Activated CD4-positive, alpha-beta memory T cell treated with anti-CD3 and anti-CD28 coated beads, Interleukin-2, amount 10 ng/mL, durations not matched to agents 7 days and 5 days (primary cell): ENCODE measurements at regions not wholly inside any gene's neighbourhood (a gene's known extent, or its start where the extent isn't known, plus 50 kb on each side); places are given as distances from the start of the nearest gene placed in this dataset.

Experiments used
- CTCF ChIA-PET: fragments of 350-600 bp; sonication (Branson Sonifier 250); formaldehyde crosslinking; loops from one replicate; lab custom pipeline; 2021; ENCODE audit warnings: antibody characterized with exemption, inconsistent platforms; lab: Charles Lee
- POLR2A ChIA-PET: fragments of 350-600 bp; sonication (Branson Sonifier 250); formaldehyde crosslinking; loops from one replicate; lab custom pipeline; 2021; ENCODE audit warnings: antibody characterized with exemption; lab: Charles Lee
- DNase-seq: peaks from one replicate; pipeline ENCODE4 v3.0.0-alpha.2; 2020
- H3K27ac Mint-ChIP-seq: one replicate; pipeline ENCODE4 v1.8.0; 2021; ENCODE audit warnings: mild to moderate bottlenecking, mixed read lengths
- H3K27me3 Mint-ChIP-seq: one replicate; pipeline ENCODE4 v1.8.0; 2021; ENCODE audit warnings: mixed read lengths
- H3K36me3 Mint-ChIP-seq: one replicate; pipeline ENCODE4 v1.8.0; 2021; ENCODE audit warnings: low read depth, mixed read lengths
- H3K4me1 Mint-ChIP-seq: one replicate; pipeline ENCODE4 v1.8.0; 2021; ENCODE audit warnings: mixed read lengths
- H3K4me3 Mint-ChIP-seq: one replicate; pipeline ENCODE4 v1.8.0; 2021; ENCODE audit warnings: mild to moderate bottlenecking, mixed read lengths
- H3K9me3 Mint-ChIP-seq: one replicate; pipeline ENCODE4 v1.8.0; 2021; ENCODE audit warnings: mixed read lengths

DNA sequence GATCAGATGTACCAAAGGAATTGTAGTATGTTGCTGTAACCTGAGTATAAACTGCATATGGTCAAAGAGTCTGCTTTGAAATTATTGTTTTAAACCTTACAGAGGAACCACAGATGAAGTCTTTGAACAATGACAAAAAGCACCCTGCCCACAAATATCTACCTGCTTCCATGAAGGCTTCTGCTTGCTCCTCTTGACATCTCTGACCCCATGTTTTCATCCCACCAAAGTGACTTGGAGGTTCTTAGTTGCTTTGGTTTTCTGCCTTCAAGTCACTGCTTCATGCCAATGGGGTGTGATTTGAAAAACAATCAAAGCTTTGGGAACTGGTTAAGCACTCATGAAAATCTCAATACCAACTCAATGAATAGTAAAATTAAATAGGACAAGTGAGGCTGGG, 194.6 kb upstream of the ACTBL2 start:
- no peaks in the 10 kb centered on the region for H3K9me3 Mint-ChIP-seq
- ChIA-PET POLR2A (no interaction called here), CTCF (no interaction called here)
- no peak for DNase-seq
- peaks cover 3% of the 10 kb centered on the region for H3K27me3 Mint-ChIP-seq
- H3K4me3 Mint-ChIP-seq = no peak overlapping the region
- H3K36me3 Mint-ChIP-seq = no peaks in the 10 kb centered on the region
- no peak overlapping the region for H3K27ac Mint-ChIP-seq
- H3K4me1 Mint-ChIP-seq = no peaks in the 10 kb centered on the region

DNA sequence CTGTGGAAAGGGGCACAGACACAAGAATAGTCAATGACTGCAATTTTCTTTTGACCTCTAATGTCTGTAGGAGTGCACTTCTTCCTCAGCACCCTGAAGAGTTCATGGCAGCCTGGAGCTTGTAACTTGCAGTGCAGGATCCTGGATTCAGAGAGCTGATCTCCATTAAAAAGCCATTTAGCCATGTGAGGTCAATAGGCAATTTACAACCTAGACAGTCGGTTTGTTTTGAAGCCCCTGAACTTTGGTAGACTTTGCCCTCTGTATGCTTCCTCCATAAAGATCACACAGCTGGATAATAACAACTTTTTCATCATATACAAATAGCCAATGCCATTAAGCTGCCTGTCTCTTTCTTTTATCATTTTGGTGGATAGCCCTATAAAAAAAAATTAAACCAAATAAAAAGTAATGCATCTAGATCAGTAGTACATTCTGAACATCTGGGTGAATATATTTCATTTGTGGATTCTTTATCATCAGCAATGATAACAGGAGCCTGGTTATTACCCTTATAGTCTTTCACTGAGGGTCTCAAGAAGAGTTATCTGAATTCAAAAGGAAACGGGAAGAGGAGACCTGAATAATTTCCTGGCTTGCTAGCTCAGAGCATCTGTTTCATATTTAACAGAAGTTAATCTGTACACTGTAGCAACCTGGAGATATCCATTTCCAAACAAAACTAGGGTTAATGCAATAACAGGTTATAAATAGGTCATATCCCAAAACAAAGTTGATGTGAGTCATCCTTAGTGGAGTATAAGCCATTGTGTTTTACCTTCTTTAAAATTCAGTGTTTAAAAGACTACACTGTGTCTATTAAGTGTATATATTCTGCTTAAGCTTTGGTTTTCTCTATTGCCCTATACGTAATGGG, 193.8 kb upstream of the ACTBL2 start:
- CTCF ChIA-PET = interaction anchor here (1.2 kb wide), 1 partner anchor 26 kb away, joined by 3 read pairs; no protein-coding TSS in a partner anchor
- no peaks in the 10 kb centered on the region for H3K4me1 Mint-ChIP-seq
- H3K36me3 Mint-ChIP-seq = no peaks in the 10 kb centered on the region
- H3K4me3 Mint-ChIP-seq = no peak overlapping the region
- H3K27ac Mint-ChIP-seq = no peak overlapping the region
- POLR2A ChIA-PET = no interaction called here
- no peak for DNase-seq
- H3K9me3 Mint-ChIP-seq = no peaks in the 10 kb centered on the region
- peaks cover 3% of the 10 kb centered on the region for H3K27me3 Mint-ChIP-seq

DNA sequence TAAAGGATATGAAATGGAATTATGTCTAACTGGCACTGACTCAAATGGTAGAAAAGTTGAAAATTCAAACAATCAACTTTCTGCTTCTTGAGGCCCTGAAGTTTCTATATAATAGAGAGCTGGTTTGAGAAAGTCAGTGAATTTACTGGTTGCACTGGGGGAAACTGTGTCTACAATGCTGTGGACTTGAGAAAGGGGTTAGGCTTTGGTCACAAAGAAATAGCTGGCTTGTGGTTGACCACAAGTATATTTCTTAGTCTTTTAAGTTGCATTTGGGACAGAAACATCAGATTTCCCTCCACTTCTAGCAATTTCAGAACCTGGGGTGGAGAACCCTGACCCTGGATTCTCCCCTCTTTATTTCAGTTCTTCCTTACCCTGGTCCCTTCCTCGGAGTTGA, 192.6 kb upstream of the ACTBL2 start:
- Mint-ChIP-seq H3K4me3 (no peak overlapping the region), H3K9me3 (no peaks in the 10 kb centered on the region), H3K27ac (no peak overlapping the region), H3K27me3 (peaks cover 3% of the 10 kb centered on the region), H3K36me3 (no peaks in the 10 kb centered on the region), H3K4me1 (no peaks in the 10 kb centered on the region)
- DNase-seq = no peak
- POLR2A ChIA-PET = no interaction called here
- CTCF ChIA-PET = interaction anchor here (1.2 kb wide), 1 partner anchor 25 kb away, joined by 3 read pairs; no protein-coding TSS in a partner anchor

DNA sequence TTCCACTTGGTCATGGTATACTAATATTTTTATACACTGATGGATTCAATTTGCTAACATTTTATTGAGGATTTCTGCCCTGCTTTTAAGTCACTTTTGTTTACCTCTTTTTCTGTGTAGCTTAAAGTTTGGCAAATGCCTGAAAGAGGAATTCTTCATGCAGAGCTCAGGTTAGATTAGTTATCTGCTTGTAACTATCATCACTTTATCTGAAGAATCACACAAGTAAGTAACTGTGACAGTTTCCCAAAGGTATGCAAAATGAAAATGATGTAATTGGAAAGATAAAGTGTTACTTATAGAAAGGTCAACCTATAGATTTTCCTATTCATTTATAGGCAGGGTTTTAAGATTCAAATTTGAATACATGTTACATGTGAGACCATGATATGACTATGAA, 188.8 kb upstream of the ACTBL2 start:
- CTCF ChIA-PET = interaction anchor here (1.3 kb wide), 1 partner anchor 21 kb away, joined by 4 read pairs; no protein-coding TSS in a partner anchor
- POLR2A ChIA-PET = no interaction called here
- no peak overlapping the region for H3K4me3 Mint-ChIP-seq
- DNase-seq = no peak
- H3K9me3 Mint-ChIP-seq = no peaks in the 10 kb centered on the region
- no peak overlapping the region for H3K27ac Mint-ChIP-seq
- H3K36me3 Mint-ChIP-seq = no peaks in the 10 kb centered on the region
- peaks cover 5% of the 10 kb centered on the region for H3K27me3 Mint-ChIP-seq
- no peaks in the 10 kb centered on the region for H3K4me1 Mint-ChIP-seq

DNA sequence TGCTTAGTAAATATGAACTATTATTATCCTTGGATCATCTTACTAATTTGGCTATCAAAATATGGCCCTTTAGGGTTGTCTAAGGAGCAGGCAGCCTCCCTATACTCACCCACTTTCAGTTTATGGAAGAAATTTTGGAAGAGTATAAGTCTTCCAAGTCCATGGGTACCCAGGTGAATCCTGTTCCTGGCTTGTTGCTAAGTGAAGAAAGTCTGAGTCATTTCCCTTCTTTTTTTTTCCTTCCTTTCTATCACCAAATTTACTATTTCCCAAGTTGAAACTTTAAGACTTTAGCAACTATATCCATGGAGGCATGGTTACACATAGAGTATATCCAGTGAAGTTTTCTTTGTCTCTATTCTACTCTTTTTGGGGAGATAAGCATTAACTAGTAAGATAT, 184.0 kb upstream of the ACTBL2 start:
- Mint-ChIP-seq H3K9me3 (no peaks in the 10 kb centered on the region), H3K27ac (no peak overlapping the region), H3K36me3 (no peaks in the 10 kb centered on the region), H3K4me1 (no peaks in the 10 kb centered on the region), H3K27me3 (peaks cover 10% of the 10 kb centered on the region), H3K4me3 (no peak overlapping the region)
- no peak for DNase-seq
- CTCF ChIA-PET = interaction anchor here (1.8 kb wide), 1 partner anchor 17 kb away, joined by 5 read pairs; no protein-coding TSS in a partner anchor
- POLR2A ChIA-PET = no interaction called here

DNA sequence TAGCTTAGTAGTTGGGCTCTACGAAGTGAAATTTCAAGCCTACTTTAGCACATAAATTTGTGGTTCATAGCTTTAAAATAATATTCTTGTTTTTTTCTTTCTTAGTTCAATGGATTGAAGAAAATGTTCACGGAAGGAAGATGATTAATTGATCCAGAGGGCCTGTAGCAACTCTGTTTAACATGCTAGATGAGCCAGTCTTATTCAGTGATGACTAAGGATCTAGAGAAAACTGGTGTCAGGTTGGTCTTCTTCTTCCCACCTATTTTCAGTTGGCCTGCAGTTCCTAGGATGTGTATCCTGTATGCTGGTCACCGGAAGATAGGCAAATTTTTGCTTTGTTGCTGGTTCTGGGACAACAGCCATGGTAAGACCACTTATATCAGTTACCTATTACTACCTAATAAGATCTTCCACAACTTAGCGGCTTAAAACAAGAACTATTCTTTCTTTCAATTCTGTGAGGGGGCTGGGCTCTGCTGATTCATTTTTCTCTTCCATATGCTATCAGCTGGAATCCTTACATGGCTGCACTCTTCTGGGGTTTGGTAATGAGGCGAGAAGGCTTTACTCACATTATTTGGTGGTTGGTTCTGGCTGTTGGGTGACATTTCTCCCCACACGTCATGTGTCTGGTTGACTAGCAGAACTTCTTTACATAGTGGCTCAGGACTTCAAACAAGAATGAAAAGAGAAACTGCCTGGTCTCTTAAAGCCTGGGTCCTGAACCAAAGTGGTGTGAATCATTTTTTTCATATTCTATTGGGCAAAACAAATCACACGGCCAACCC, 182.7 kb upstream of the ACTBL2 start:
- CTCF ChIA-PET = interaction anchor here (1.8 kb wide), 1 partner anchor 15 kb away, joined by 5 read pairs; no protein-coding TSS in a partner anchor
- no peaks in the 10 kb centered on the region for H3K36me3 Mint-ChIP-seq
- no peak overlapping the region for H3K27ac Mint-ChIP-seq
- peaks cover 10% of the 10 kb centered on the region for H3K27me3 Mint-ChIP-seq
- POLR2A ChIA-PET = no interaction called here
- H3K4me1 Mint-ChIP-seq = no peaks in the 10 kb centered on the region
- H3K9me3 Mint-ChIP-seq = no peaks in the 10 kb centered on the region
- no peak overlapping the region for H3K4me3 Mint-ChIP-seq
- no peak for DNase-seq

DNA sequence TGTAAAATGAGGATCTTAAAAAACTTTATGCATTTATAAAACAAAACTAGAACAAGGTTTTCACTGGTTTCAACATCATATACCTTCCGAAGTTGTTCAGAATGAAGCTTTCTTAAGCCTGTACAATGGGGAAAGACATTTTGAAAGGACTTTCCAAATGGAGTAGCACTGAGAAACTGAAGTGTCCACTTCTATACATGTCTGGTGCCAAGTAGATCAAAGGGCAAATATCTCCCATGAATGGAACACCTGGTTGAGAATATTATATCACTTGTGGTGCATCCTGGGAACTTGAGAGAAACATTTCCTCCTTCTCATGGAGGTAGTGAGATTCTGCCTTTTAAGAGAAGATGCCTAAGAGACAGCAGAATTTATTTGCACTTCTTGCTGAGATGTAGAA, 182.1 kb upstream of the ACTBL2 start:
- ChIA-PET POLR2A (no interaction called here), CTCF (no interaction called here)
- Mint-ChIP-seq H3K4me3 (no peak overlapping the region), H3K27me3 (peaks cover 9% of the 10 kb centered on the region), H3K27ac (no peak overlapping the region), H3K4me1 (no peaks in the 10 kb centered on the region), H3K36me3 (no peaks in the 10 kb centered on the region), H3K9me3 (no peaks in the 10 kb centered on the region)
- no peak for DNase-seq

DNA sequence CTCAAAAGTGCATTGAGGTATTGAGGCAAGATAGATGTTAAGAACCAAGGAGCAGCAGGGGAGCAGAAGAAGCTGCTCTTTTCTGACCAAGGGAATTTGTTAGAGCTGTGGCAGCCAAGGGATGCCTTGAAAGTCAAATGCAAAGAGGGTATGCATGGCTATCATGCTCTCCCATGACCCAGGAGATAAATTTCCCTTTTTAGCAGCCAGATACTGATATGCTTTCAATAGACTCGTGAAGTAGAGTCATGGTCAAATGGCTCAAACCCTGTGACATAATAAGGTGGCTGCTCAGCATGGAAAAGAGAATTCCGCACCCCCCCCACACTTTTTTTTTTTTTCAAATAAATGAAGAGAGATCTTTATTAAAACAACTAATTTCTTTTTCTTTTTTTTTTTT, 180.9 kb upstream of the ACTBL2 start:
- Mint-ChIP-seq H3K27ac (no peak overlapping the region), H3K36me3 (no peaks in the 10 kb centered on the region), H3K4me3 (no peak overlapping the region), H3K4me1 (no peaks in the 10 kb centered on the region), H3K27me3 (peaks cover 7% of the 10 kb centered on the region), H3K9me3 (no peaks in the 10 kb centered on the region)
- ChIA-PET POLR2A (no interaction called here), CTCF (no interaction called here)
- DNase-seq = no peak

DNA sequence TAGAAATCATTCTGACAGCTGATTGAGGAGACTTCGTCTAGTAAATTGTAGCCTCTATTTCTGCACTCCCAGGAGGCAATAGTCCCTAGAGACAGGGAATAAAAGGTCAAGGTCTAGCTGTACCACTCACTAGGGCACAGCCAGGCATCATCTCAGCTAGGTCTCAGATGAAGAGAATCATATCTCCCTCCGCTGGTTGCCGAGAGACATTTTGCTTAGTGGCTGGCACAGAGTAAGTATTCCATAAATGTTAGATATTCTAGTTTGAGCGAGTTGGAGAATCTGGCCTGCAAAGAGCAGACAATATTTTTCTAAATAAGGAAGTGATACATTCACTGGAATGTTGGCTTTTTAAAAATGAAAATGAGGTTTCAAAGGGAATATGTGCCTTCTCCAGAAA, 180.4 kb upstream of the ACTBL2 start:
- Mint-ChIP-seq H3K27me3 (peaks cover 7% of the 10 kb centered on the region), H3K36me3 (no peaks in the 10 kb centered on the region), H3K4me1 (no peaks in the 10 kb centered on the region), H3K4me3 (no peak overlapping the region), H3K9me3 (no peaks in the 10 kb centered on the region), H3K27ac (no peak overlapping the region)
- DNase-seq = no peak
- POLR2A ChIA-PET = no interaction called here
- CTCF ChIA-PET = no interaction called here

DNA sequence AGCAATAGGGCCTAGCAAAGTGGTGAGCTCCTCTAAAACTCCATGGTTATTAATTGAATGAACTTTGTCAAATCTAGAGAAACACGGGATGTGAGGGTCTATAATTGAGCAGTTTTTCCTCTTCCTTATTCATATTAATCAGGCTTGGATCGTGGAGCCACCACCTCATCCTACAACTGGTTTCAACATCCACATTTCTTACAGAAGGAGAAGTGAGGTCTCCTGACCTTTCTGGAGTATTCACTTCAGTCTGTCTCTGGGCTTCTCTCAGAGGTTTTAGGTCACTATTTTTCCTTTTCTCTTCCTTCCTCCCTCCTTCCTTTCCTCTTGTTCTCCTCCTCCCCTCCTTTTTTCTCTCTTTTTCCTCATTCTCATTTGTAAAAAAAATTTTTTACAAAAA, 177.3 kb upstream of the ACTBL2 start:
- H3K9me3 Mint-ChIP-seq = no peaks in the 10 kb centered on the region
- no peak overlapping the region for H3K27ac Mint-ChIP-seq
- DNase-seq = no peak
- ChIA-PET POLR2A (no interaction called here), CTCF (no interaction called here)
- no peaks in the 10 kb centered on the region for H3K4me1 Mint-ChIP-seq
- no peak overlapping the region for H3K4me3 Mint-ChIP-seq
- H3K36me3 Mint-ChIP-seq = no peaks in the 10 kb centered on the region
- peaks cover 6% of the 10 kb centered on the region for H3K27me3 Mint-ChIP-seq

DNA sequence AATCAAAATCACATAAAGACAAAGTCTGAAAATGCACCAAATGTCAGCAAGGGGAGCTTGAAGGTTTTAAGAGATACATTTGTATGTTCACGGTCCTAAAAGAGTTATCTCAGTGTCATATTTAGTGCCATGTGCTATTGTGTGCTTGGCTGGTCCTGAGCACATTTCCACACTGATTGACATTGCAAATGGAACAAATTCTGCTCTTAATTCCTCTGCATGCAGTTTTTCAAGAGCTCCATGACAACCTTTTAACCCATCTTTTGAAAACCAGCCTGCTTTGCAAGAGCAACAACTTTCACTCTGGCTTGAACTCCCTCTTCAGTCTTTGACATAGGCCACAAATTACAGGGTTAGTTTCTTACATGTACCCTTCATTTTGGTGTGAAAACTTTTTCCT, 175.4 kb upstream of the ACTBL2 start:
- H3K36me3 Mint-ChIP-seq = no peaks in the 10 kb centered on the region
- H3K9me3 Mint-ChIP-seq = no peaks in the 10 kb centered on the region
- H3K4me1 Mint-ChIP-seq = no peaks in the 10 kb centered on the region
- peaks cover 4% of the 10 kb centered on the region for H3K27me3 Mint-ChIP-seq
- ChIA-PET CTCF (no interaction called here), POLR2A (no interaction called here)
- H3K27ac Mint-ChIP-seq = no peak overlapping the region
- H3K4me3 Mint-ChIP-seq = no peak overlapping the region
- no peak for DNase-seq

DNA sequence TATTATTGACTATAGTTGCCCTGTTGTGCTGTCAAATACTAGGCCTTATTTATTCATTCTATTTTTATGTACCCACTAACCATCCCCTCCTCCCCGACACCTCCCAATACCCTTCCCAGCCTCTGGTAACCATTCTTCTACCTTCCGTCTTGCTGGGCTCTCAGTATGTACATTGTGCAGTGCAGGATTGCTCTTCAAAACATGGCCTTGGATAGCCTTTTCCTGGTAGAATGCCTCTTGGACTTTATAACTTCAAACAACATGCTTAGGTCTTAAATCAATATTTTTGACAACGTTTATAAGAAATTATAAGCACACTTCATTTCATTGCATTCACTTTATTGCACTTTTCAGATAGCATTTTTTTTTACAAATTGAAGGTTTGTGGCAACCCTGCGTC, 172.6 kb upstream of the ACTBL2 start:
- H3K27me3 Mint-ChIP-seq = no peaks in the 10 kb centered on the region
- no peaks in the 10 kb centered on the region for H3K4me1 Mint-ChIP-seq
- H3K9me3 Mint-ChIP-seq = no peaks in the 10 kb centered on the region
- H3K4me3 Mint-ChIP-seq = no peak overlapping the region
- ChIA-PET CTCF (no interaction called here), POLR2A (no interaction called here)
- DNase-seq = no peak
- no peak overlapping the region for H3K27ac Mint-ChIP-seq
- no peaks in the 10 kb centered on the region for H3K36me3 Mint-ChIP-seq

DNA sequence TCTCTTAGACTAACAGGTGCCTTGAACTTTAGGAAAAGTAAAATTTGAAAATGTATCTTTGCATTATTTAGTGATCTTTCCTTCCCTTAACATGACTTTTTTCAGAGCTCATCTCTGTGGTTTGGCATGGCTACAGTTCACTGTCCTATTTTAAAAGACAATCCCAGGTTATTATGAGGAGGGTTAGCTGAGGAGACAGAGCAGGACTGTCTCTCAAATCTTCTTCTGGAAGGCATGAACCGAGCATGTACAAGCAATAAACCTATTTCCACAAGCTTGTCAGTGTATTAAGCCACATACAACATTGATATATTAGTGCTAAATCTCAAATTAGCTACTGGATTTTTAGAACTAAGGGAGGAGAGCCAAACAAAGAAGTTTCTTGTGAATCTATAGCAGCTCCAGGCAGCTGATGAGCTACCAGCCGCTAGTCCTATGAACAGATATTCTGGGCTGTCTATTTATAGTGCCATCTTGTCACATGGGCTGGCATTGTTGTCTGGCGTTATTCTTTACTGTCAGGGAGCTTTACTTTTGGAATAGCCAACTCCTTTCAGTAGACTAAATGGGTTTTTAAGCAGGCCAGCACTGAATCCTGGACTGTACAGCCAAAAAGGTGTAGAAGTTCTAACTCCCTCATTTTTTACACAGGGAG, 171.2 kb upstream of the ACTBL2 start:
- no peak overlapping the region for H3K27ac Mint-ChIP-seq
- POLR2A ChIA-PET = no interaction called here
- no peaks in the 10 kb centered on the region for H3K9me3 Mint-ChIP-seq
- no peak for DNase-seq
- no peaks in the 10 kb centered on the region for H3K4me1 Mint-ChIP-seq
- no peaks in the 10 kb centered on the region for H3K36me3 Mint-ChIP-seq
- no peak overlapping the region for H3K4me3 Mint-ChIP-seq
- CTCF ChIA-PET = no interaction called here
- no peaks in the 10 kb centered on the region for H3K27me3 Mint-ChIP-seq
